Progenitor cell of endocrine pancreas (in vitro differentiated cells): ENCODE measurements at regions not wholly inside any gene's neighbourhood (a gene's known extent, or its start where the extent isn't known, plus 50 kb on each side); places are given as distances from the start of the nearest gene placed in this dataset.

Source experiments
- DNase-seq: peaks from one replicate; pipeline ENCODE4 v3.0.0; 2021; ENCODE audit warnings: low spot score; ENCODE audit not compliant: unreplicated experiment
- H3K27ac Mint-ChIP-seq: 2 replicates; pipeline ENCODE4 v1.8.0; 2021; ENCODE audit warnings: mild to moderate bottlenecking, moderate library complexity, mixed read lengths
- H3K27me3 Mint-ChIP-seq: 2 replicates; pipeline ENCODE4 v1.8.0; 2021; ENCODE audit warnings: mixed read lengths
- H3K36me3 Mint-ChIP-seq: 2 replicates; pipeline ENCODE4 v1.8.0; 2022; ENCODE audit warnings: mixed read lengths; ENCODE audit not compliant: insufficient read depth
- H3K4me1 Mint-ChIP-seq: 2 replicates; pipeline ENCODE4 v1.8.0; 2021; ENCODE audit warnings: low read depth, mixed read lengths
- H3K4me3 Mint-ChIP-seq: 2 replicates; pipeline ENCODE4 v1.8.0; 2021; ENCODE audit warnings: low read depth, mild to moderate bottlenecking, moderate library complexity, mixed read lengths
- H3K9me3 Mint-ChIP-seq: 2 replicates; pipeline ENCODE4 v1.8.0; 2021; ENCODE audit warnings: low read depth, mixed read lengths
- TF ChIP-seq, protein P1 (sequence below): fragments of 200-600 bp; sonication (generic); IDR thresholded peaks from one replicate; pipeline ENCODE4 v1.5.0; 2021; ENCODE audit warnings: antibody characterized with exemption, mild to moderate bottlenecking; ENCODE audit not compliant: unreplicated experiment

DNA sequence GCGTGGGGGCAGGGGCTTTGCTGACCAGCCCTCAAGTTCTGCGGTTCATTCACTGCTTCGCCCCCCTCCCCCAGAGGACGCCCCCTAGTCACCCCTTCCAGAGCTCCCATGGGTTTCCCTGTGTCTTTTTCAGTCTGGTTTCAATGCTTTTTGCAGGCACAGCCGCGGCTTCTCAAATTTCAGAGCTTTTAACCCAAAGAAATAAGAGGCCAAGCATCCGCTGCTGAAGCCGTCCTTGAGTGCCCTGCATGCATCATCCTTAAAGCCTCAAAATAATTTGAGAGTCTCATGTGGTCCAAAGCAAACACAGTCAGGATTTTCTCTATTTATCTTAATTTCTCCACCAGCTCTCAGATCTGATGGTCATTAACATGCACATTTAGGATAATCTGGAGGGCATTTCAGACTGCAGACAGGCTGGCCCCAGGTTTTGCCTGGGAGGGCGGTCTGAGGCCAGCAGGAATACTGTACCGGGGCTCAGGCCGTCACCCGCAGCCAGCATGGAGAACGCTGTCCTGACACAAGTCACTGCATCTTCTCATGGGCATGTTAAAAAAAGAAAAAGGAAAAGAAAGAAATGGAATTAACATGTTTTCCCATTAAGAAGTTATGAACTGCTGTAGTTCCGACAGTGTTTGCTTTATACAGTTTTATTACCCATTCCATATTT, 420.8 kb upstream of the IRX4 start:
- H3K27me3 Mint-ChIP-seq: peaks cover 45% of the 10 kb centered on the region
- H3K36me3 Mint-ChIP-seq: no peaks in the 10 kb centered on the region
- H3K9me3 Mint-ChIP-seq: no peaks in the 10 kb centered on the region
- no peaks in the 10 kb centered on the region for H3K4me1 Mint-ChIP-seq
- H3K27ac Mint-ChIP-seq: no peak overlapping the region
- H3K4me3 Mint-ChIP-seq: no peak overlapping the region
- TF ChIP-seq, protein P1, sequence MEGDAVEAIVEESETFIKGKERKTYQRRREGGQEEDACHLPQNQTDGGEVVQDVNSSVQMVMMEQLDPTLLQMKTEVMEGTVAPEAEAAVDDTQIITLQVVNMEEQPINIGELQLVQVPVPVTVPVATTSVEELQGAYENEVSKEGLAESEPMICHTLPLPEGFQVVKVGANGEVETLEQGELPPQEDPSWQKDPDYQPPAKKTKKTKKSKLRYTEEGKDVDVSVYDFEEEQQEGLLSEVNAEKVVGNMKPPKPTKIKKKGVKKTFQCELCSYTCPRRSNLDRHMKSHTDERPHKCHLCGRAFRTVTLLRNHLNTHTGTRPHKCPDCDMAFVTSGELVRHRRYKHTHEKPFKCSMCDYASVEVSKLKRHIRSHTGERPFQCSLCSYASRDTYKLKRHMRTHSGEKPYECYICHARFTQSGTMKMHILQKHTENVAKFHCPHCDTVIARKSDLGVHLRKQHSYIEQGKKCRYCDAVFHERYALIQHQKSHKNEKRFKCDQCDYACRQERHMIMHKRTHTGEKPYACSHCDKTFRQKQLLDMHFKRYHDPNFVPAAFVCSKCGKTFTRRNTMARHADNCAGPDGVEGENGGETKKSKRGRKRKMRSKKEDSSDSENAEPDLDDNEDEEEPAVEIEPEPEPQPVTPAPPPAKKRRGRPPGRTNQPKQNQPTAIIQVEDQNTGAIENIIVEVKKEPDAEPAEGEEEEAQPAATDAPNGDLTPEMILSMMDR: no peak
- no peak for DNase-seq

DNA sequence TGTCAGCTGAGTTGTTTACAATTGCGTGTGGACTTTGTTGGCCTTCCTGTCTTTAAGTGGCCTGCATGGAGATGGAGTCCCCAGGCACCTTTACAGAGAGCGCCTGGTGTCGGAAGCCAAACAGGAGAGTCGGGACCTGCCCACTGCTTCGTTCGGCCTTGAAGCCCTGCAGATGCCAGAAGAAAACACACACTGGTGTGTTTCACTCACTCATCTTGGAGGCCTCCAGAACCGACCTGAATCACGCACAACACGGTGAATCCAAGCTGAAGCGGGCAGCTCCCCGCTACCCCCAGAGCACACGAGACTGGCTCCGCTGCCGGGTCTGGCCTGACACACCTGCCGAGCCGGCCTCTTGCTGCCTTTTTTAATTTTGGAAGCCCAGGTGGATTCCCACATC, 419.4 kb upstream of the IRX4 start:
- TF ChIP-seq, protein P1: no peak
- Mint-ChIP-seq H3K4me1 (no peaks in the 10 kb centered on the region), H3K27ac (no peak overlapping the region), H3K9me3 (no peaks in the 10 kb centered on the region), H3K36me3 (no peaks in the 10 kb centered on the region), H3K27me3 (peaks cover 46% of the 10 kb centered on the region), H3K4me3 (no peak overlapping the region)
- DNase-seq: no peak

DNA sequence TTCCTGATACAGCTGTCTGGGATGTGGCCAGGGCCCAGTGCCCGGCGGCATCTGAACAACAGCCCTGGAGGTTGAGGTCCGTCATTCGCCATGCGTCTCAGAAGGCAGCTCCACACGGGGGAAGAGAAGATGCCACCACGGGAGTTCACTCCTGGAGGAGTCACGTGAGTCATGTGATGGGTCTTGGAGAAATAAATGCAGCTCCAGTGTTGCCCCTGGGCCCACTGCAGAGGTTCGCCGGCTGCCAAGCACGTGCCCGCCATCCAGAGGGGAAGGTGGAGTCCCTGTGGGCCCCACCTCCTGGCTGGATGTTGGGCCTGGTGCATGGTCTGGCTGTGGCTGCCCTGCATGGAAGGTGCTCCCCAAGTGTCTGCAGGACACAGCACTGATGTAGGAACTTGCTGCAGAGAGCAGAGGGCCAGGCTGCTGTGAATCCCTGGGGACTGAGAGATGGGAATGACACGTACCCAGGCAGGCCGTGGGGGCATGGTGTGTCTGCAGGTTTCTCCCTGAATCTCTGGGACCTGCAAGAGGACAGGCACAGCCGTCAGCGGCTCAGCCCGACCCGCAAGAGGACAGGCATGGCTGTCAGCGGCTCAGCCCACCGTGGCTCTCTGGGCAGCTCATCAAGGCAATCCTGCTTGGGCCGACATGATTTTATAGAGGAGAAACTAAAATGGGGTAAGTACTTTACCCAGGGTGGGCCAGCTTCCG, 418.3 kb upstream of the IRX4 start:
- H3K4me1 Mint-ChIP-seq: no peaks in the 10 kb centered on the region
- no peak overlapping the region for H3K27ac Mint-ChIP-seq
- H3K9me3 Mint-ChIP-seq: no peaks in the 10 kb centered on the region
- TF ChIP-seq, protein P1: no peak
- no peak overlapping the region for H3K4me3 Mint-ChIP-seq
- peaks cover 48% of the 10 kb centered on the region for H3K27me3 Mint-ChIP-seq
- DNase-seq: no peak
- H3K36me3 Mint-ChIP-seq: no peaks in the 10 kb centered on the region

DNA sequence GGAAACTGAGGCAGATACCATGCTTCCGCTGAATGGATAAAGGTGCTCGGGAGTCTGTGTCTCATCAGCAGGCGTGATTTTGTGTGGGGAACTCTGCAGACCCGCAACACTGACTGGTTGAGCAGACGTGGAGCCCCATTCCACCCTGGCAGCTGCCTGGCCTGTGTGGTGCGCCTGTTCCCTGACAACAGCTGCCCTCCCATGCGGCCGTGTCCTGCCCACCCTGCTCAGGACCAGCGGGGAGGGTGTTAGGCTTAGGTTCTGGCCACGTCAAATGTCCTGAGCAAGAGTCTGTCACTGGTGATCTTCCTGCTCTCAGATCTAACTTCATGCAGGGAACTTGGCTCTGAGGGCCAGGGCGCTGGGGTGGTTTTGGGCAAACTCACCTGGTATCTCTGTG, 417.7 kb upstream of the IRX4 start:
- Mint-ChIP-seq H3K36me3 (no peaks in the 10 kb centered on the region), H3K4me1 (no peaks in the 10 kb centered on the region), H3K9me3 (no peaks in the 10 kb centered on the region), H3K27ac (no peak overlapping the region), H3K27me3 (peaks cover 52% of the 10 kb centered on the region), H3K4me3 (no peak overlapping the region)
- TF ChIP-seq, protein P1: no peak
- DNase-seq: no peak

DNA sequence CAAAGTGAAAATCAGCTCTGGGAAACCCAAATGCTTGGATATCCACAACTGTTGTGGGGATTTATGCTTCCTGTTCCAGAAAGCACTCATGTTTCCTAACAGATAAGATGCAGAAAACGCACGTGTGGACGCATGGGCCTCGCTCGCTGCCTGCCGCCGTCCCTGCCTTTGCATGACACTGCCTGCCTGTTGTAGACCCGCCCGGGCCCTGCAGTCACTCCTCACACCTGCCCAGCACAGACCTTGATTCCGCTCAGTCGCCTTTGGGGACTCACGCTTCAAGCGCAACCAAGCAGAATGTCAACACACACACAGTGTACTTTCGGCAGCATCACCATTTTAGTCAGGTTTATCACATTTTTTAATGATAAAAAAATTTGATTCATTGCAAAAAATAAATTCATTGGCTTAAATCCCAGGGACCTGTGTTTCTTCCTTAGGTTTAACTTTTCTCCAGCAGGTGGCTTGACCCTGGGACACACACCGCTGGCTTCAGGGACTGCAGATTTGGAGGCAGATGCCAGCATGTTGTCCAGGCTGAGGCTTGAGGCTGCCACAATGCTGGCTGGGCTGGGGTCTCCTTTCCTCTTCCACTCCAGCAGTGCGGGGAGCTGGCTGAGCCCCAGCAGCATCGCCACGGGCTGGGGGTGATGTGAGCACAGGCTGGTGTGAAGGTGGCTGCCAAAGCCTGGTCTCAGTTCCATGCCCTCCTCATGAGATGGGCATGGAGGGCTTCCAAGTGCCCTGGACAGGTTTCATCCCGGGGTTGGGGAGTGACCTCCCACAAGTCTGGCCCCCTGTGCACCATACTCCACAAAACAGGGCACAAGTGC, 416.9 kb upstream of the IRX4 start:
- DNase-seq: no peak
- Mint-ChIP-seq H3K27me3 (peaks cover 52% of the 10 kb centered on the region), H3K27ac (no peak overlapping the region), H3K4me1 (no peaks in the 10 kb centered on the region), H3K36me3 (no peaks in the 10 kb centered on the region), H3K4me3 (no peak overlapping the region), H3K9me3 (no peaks in the 10 kb centered on the region)
- TF ChIP-seq, protein P1: peak; percentile 35
